SK-N-MC (cell line): ENCODE measurements at regions not wholly inside any gene's neighbourhood (a gene's known extent, or its start where the extent isn't known, plus 50 kb on each side); places are given as distances from the start of the nearest gene placed in this dataset.

Source experiments
- EZH2 ChIP-seq: fragments of 200-600 bp; sonication (generic); IDR thresholded peaks from one replicate; pipeline ENCODE4 v1.6.1; 2017; ENCODE audit warnings: antibody characterized with exemption
- POLR2AphosphoS5 ChIP-seq: IDR thresholded peaks from 2 replicates; pipeline ENCODE4 v1.6.1; 2012; ENCODE audit warnings: mild to moderate bottlenecking, low read depth, low read length, borderline replicate concordance

- no peak for TF ChIP-seq EZH2
- TF ChIP-seq POLR2AphosphoS5 = no peak
Measured at GRCh38 chr10:6938384-6938783, 358.3 kb upstream of the PRKCQ start.
